HT-29 (cell line): ENCODE measurements at regions not wholly inside any gene's neighbourhood (a gene's known extent, or its start where the extent isn't known, plus 50 kb on each side); places are given as distances from the start of the nearest gene placed in this dataset.

Experiments
- DNase-seq: peaks from one replicate; pipeline ENCODE4 v3.0.0-alpha.2; 2015; ENCODE audit warnings: low spot score

- DNase-seq, result no peak
Observed at GRCh38 chr5:166356096-166356495, 1935.3 kb upstream of the WWC1 start.

GRCh38 chr5:166358127-166358830, 1933.2 kb upstream of the WWC1 start:
- no peak for DNase-seq

GRCh38 chr5:166363087-166363760, 1928.2 kb upstream of the WWC1 start:
- DNase-seq, result no peak

- DNase-seq, result no peak
Observed at GRCh38 chr5:166365164-166365563, 1926.3 kb upstream of the WWC1 start.

GRCh38 chr5:166367391-166367790, 1924.1 kb upstream of the WWC1 start:
- DNase-seq, result no peak

GRCh38 chr5:166369346-166369745, 1922.1 kb upstream of the WWC1 start:
- no peak for DNase-seq

GRCh38 chr5:166369807-166370206, 1921.6 kb upstream of the WWC1 start:
- DNase-seq, result no peak

GRCh38 chr5:166370928-166371690, 1920.3 kb upstream of the WWC1 start:
- DNase-seq, result no peak

- no peak for DNase-seq
Observed at GRCh38 chr5:166373817-166374216, 1917.6 kb upstream of the WWC1 start.

- no peak for DNase-seq
Observed at GRCh38 chr5:166377756-166378155, 1913.7 kb upstream of the WWC1 start.

- DNase-seq, result no peak
Observed at GRCh38 chr5:166379517-166379916, 1911.9 kb upstream of the WWC1 start.

- no peak for DNase-seq
Observed at GRCh38 chr5:166382031-166382430, 1909.4 kb upstream of the WWC1 start.

GRCh38 chr5:166398131-166398530, 1893.3 kb upstream of the WWC1 start:
- DNase-seq, result no peak

GRCh38 chr5:166399781-166400180, 1891.7 kb upstream of the WWC1 start:
- DNase-seq, result no peak

GRCh38 chr5:166401391-166401790, 1890.1 kb upstream of the WWC1 start:
- no peak for DNase-seq

GRCh38 chr5:166412191-166412590, 1879.3 kb upstream of the WWC1 start:
- no peak for DNase-seq

GRCh38 chr5:166427211-166427610, 1864.2 kb upstream of the WWC1 start:
- DNase-seq, result no peak

GRCh38 chr5:166428264-166428803, 1863.1 kb upstream of the WWC1 start:
- no peak for DNase-seq

- no peak for DNase-seq
Observed at GRCh38 chr5:166430491-166431319, 1860.7 kb upstream of the WWC1 start.

- no peak for DNase-seq
Observed at GRCh38 chr5:166431456-166431855, 1860.0 kb upstream of the WWC1 start.

GRCh38 chr5:166433679-166434078, 1857.8 kb upstream of the WWC1 start:
- no peak for DNase-seq
